ENCODE measurements at regions not wholly inside any gene's neighbourhood (a gene's known extent, or its start where the extent isn't known, plus 50 kb on each side); places are given as distances from the start of the nearest gene placed in this dataset.
"Not testable (repeated sequence)": the region's sequence is repeated elsewhere in the genome, so short reads cannot be mapped to it uniquely, and the experiment has no call there.

DNA sequence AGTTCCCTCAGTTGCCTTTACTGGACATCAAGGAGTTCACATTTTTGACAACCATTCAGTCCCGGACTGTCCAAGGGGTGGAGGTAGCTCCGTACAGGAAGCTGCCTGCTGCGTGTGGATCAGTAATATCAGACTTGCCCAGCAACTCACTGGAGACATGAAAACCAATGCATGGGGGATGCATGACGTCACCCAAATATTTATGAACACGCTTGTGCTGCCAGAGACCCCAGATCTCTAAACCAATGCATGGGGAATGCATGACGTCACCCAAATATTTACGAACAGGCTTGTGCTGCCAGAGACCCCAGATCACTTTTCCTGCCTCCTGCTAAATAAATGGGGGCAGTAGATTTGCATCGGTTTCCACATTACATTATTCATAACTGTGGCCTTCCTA lies 2137.4 kb upstream of the DEFB115 start:
- not testable (repeated sequence) for DNase-seq (ENCODE audit: low read depth)

DNA sequence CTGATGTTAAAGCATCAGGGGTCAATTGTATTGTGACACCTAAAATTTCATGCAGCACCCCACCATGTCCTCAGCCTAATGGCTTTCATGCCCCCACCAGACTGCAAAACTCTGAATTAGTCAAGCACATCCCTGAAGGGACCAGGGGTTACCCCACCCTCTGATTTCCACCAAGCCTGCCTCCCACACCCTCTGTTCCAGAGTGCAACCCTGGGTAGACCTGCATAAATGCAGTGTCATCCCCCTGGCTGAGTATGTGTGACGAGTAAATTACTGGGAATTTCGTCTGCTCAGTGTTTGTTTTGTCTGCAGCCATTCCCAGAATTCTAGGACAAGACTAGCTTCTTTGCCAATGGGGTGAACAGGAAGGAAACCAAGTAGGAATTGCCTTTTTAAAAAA lies 2136.9 kb upstream of the DEFB115 start:
- DNase-seq (ENCODE audit: low read depth): peak; percentile 73

DNA sequence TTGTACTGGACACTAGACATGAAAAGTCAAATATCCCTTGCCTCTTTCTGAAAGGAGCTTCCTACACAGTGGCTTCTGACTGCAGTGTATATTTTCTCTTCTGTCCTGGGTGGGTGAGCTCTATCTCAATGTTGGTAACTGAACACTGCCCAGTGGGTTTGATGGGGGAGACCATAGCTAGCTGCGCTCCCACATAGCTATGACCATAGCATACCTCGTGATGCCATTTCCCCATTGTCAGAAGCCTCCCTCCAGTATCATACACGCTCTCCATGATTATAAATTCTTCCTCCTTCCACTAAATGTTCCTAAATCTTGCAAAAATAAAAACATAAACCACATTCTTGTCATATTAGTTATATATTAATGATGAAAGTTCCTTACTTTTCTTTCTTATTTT lies 2134.7 kb upstream of the DEFB115 start:
- not testable (repeated sequence) for DNase-seq (ENCODE audit: low read depth)

DNA sequence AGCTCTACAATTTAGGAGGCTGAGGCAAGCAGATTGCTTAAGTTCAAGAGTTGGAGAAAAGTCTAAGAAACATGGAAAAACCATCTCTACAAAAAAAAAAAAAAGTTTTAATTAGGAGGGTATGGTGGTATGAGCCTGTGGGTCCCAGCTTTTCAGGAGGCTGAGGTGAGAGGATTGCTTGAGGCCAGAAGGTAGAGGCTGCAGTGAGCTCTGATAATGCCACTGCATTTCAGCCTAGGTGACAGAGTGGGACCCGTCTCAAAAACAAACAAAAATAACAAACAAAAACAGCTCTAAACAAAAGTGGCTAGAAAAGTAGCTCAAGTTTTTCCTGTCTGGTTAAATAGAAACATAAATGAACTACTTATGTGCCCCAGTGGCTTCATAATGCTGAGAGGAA lies 2133.6 kb upstream of the DEFB115 start:
- no peak for DNase-seq (ENCODE audit: low read depth)
